ENCODE measurements at regions not wholly inside any gene's neighbourhood (a gene's known extent, or its start where the extent isn't known, plus 50 kb on each side); places are given as distances from the start of the nearest gene placed in this dataset.

GRCh38 chr5:27995867-27996266, 957.5 kb upstream of the CDH9 start:
- TF ChIP-seq CTCF (IDR thresholded peaks at IDR 0.05; ENCODE audit: low read depth, low read length), result no peak
- TF ChIP-seq POLR2A (IDR thresholded peaks at IDR 0.05; ENCODE audit: extremely low read depth, insufficient read length), result no peak
